ENCODE measurements at regions not wholly inside any gene's neighbourhood (a gene's known extent, or its start where the extent isn't known, plus 50 kb on each side); places are given as distances from the start of the nearest gene placed in this dataset.
A peak's percentile ranks its signal among the peaks of the same experiment; 100 is the strongest.

DNA sequence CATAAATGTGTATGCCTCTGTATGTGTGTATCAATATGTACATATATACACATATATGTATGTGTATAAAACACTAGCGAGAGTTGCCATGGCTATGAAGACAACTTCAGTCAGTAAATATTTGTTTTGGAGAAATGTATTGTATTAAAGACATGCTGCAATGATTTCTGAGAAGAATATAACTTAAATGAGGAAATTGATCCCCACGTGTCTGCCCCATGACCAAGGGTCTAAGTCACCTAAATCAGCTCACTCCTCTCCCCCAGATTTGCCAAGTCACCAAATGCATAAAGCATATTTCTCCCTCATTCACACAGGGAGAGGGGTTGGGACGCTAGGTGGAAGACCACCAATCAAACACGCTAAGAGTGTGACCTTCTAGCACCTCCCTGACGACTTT, 58.3 kb upstream of the LYST start:
- DNase-seq (ENCODE audit: low read depth, low spot score) = no peak
- in situ Hi-C loops (cut with HindIII; ENCODE audit: low sequenced_read_pairs) = no loop called here
- TF ChIP-seq, protein P1, sequence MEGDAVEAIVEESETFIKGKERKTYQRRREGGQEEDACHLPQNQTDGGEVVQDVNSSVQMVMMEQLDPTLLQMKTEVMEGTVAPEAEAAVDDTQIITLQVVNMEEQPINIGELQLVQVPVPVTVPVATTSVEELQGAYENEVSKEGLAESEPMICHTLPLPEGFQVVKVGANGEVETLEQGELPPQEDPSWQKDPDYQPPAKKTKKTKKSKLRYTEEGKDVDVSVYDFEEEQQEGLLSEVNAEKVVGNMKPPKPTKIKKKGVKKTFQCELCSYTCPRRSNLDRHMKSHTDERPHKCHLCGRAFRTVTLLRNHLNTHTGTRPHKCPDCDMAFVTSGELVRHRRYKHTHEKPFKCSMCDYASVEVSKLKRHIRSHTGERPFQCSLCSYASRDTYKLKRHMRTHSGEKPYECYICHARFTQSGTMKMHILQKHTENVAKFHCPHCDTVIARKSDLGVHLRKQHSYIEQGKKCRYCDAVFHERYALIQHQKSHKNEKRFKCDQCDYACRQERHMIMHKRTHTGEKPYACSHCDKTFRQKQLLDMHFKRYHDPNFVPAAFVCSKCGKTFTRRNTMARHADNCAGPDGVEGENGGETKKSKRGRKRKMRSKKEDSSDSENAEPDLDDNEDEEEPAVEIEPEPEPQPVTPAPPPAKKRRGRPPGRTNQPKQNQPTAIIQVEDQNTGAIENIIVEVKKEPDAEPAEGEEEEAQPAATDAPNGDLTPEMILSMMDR (IDR thresholded peaks at IDR 0.05; ENCODE audit: low read depth, low read length) = no peak
- no peak overlapping the region for H3K4me3 ChIP-seq (ENCODE audit: low read depth, low read length)

DNA sequence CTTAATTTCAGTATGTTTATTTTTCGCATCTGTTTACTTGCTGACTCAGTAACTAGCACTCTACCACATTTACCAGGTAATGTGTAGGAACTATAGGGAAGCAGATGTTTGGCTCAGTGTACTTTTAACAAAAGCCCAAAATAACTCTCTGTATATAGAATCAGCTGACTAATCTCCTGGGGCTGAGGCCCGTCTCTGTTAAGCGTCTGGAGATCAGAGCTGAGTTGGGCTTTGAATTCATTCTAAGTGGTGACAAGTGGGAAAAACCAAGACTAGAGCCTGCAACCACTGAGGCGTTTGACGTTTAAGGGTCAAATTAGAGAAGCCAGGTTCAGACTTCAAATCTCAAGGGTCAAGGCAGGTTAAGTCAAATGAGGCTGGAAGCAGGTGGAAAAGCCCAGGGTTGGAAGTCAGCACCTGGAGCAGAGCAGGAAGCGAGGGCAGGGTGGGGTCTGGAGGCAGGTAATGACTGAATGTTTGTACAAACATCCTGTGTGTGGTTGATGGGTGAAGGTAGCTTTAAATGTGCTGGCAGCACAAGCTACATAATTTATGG, 56.8 kb upstream of the LYST start:
- H3K4me3 ChIP-seq (ENCODE audit: low read depth, low read length) = no peak overlapping the region
- peak; percentile 43 for DNase-seq (ENCODE audit: low read depth, low spot score)
- in situ Hi-C loops (cut with HindIII; ENCODE audit: low sequenced_read_pairs) = no loop called here
- TF ChIP-seq, protein P1 (IDR thresholded peaks at IDR 0.05; ENCODE audit: low read depth, low read length) = no peak

DNA sequence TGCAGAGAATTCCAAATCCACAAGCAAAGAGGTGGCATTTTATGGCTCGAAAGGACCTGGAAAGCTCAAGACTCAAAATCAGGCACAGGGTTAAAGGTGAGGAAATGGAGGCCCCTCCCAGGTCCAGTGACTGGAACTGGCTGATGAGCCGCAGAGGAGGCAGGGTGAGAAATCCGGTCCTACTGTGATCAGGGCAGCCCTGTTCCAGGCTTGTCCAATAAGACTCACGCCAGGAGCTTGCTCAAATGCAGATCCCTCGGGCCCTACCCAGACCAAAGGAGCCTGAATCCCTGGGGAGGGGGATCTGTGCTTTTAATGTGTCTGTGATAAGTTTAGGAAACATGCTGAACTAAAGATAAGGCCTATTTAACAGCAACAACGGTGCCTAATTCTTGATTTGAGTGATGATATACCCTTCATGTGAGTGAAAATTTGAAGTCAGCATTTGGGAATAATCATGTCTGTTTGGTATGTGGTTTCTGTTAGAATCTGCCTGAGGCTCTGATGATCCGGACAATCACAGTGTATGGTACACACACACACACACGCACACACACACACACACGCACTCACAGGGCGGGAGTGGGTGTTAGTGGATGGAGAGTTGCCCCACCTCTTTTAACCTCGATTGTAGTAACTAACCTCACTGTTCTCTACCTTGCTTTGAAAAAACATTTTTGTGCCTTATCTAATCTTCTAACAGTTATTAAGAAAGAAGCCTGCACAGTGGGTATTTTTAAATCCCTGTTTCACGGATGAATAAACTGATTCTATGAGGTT, 54.1 kb upstream of the LYST start:
- H3K4me3 ChIP-seq (ENCODE audit: low read depth, low read length) = no peak overlapping the region
- in situ Hi-C loops (cut with HindIII; ENCODE audit: low sequenced_read_pairs) = no loop called here
- DNase-seq (ENCODE audit: low read depth, low spot score) = no peak
- TF ChIP-seq, protein P1 (IDR thresholded peaks at IDR 0.05; ENCODE audit: low read depth, low read length) = no peak

DNA sequence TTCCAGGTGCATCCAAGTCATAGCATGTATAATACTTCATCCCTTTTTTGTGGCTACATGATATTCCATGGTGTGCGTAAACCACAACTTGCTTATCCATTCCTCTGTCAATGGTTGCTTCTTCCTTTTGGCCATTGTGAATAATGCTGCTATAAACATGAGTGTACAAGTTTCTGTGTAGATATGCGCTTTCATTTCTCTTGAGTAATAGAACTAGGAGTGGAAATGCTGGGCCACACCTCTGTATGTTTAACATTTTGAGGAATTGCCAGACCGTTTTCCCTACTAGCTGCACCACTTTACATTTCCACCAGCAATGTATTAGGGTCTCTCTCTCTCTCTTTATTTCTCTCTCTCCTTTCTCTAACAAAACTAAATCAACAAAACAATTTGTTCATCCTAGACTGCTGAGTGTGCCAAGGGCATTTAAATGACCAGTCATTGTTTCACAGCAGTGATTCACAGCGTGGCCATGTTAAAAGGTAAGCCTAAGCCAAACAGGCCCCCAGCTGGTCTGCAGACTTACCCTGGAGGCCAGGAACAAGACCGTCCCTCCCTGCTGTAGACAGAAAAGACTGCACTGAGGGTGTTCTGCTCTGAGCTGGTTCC, 53.2 kb upstream of the LYST start:
- no peak overlapping the region for H3K4me3 ChIP-seq (ENCODE audit: low read depth, low read length)
- in situ Hi-C loops (cut with HindIII; ENCODE audit: low sequenced_read_pairs) = no loop called here
- TF ChIP-seq, protein P1 (IDR thresholded peaks at IDR 0.05; ENCODE audit: low read depth, low read length) = no peak
- DNase-seq (ENCODE audit: low read depth, low spot score) = peak; percentile 85

DNA sequence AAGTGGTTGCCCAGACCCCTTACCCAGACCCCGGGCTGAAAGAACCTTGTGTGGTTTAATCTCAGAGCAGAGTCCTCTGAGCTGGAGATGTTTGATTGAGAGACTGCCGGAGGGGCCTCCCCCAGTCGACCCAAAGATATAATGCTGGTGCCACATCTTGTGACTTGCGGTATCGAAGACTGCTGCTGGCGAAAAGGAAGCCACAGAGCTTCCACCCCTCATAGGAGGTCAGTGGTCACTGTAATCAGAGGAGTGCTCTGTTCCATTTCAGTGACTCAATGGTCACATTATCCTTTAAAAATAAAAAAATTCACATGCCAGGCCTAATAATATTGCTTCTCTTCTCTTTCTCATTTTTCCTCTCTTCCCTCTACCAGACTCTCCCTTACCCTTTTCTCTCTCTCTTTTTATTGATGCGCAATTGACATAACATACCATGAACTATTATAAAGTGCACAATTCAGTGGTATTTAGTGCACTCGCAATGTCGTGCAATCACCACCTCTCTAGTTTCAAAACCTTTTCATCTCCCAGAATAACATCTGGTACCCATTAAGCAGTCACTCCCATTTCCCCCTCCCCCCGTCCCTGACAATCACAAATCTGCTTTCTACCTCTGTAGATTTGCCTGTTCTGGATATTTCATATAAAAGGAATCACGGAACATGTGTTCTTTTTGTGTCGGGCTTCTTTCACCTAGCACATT, 52.6 kb upstream of the LYST start:
- peak; percentile 39 for DNase-seq (ENCODE audit: low read depth, low spot score)
- in situ Hi-C loops (cut with HindIII; ENCODE audit: low sequenced_read_pairs) = no loop called here
- TF ChIP-seq, protein P1 (IDR thresholded peaks at IDR 0.05; ENCODE audit: low read depth, low read length) = no peak
- no peak overlapping the region for H3K4me3 ChIP-seq (ENCODE audit: low read depth, low read length)

DNA sequence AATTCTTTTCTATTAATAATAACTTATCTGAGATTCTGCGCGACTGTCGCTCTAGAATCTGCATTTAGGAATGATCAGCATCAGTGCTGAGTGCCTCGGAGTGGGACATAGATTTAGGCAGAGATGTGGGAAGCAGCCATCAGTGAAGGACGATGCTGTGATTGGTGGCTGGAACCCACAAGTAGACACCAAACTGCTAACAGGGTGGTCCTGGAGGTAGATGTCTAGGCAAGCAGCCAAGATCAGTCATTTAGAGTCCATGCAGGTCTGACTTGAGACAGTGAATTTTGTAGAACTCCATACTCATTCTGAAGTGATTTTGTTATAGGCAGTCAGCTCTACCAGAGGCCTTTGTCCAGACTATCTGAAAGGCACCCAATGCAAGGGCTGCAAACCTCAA, 51.8 kb upstream of the LYST start:
- no peak overlapping the region for H3K4me3 ChIP-seq (ENCODE audit: low read depth, low read length)
- TF ChIP-seq, protein P1 (IDR thresholded peaks at IDR 0.05; ENCODE audit: low read depth, low read length) = no peak
- in situ Hi-C loops (cut with HindIII; ENCODE audit: low sequenced_read_pairs) = no loop called here
- DNase-seq (ENCODE audit: low read depth, low spot score) = no peak

Measured in astrocyte of the spinal cord (primary cell).